Activated CD4-positive, alpha-beta memory T cell treated with anti-CD3 and anti-CD28 coated beads, Interleukin-2, amount 10 ng/mL, durations not matched to agents 7 days and 5 days (primary cell): ENCODE measurements at regions not wholly inside any gene's neighbourhood (a gene's known extent, or its start where the extent isn't known, plus 50 kb on each side); places are given as distances from the start of the nearest gene placed in this dataset.

Experiments
- CTCF ChIA-PET: fragments of 350-600 bp; sonication (Branson Sonifier 250); formaldehyde crosslinking; loops from one replicate; lab custom pipeline; 2021; ENCODE audit warnings: antibody characterized with exemption, inconsistent platforms; lab: Charles Lee
- POLR2A ChIA-PET: fragments of 350-600 bp; sonication (Branson Sonifier 250); formaldehyde crosslinking; loops from one replicate; lab custom pipeline; 2021; ENCODE audit warnings: antibody characterized with exemption; lab: Charles Lee
- DNase-seq: peaks from one replicate; pipeline ENCODE4 v3.0.0-alpha.2; 2020
- H3K27ac Mint-ChIP-seq: one replicate; pipeline ENCODE4 v1.8.0; 2021; ENCODE audit warnings: mild to moderate bottlenecking, mixed read lengths
- H3K27me3 Mint-ChIP-seq: one replicate; pipeline ENCODE4 v1.8.0; 2021; ENCODE audit warnings: mixed read lengths
- H3K36me3 Mint-ChIP-seq: one replicate; pipeline ENCODE4 v1.8.0; 2021; ENCODE audit warnings: low read depth, mixed read lengths
- H3K4me1 Mint-ChIP-seq: one replicate; pipeline ENCODE4 v1.8.0; 2021; ENCODE audit warnings: mixed read lengths
- H3K4me3 Mint-ChIP-seq: one replicate; pipeline ENCODE4 v1.8.0; 2021; ENCODE audit warnings: mild to moderate bottlenecking, mixed read lengths
- H3K9me3 Mint-ChIP-seq: one replicate; pipeline ENCODE4 v1.8.0; 2021; ENCODE audit warnings: mixed read lengths

- no peaks in the 10 kb centered on the region for H3K4me1 Mint-ChIP-seq
- DNase-seq, result no peak
- H3K4me3 Mint-ChIP-seq, result no peak overlapping the region
- H3K27ac Mint-ChIP-seq, result no peak overlapping the region
- POLR2A ChIA-PET, result no interaction called here
- no peaks in the 10 kb centered on the region for H3K27me3 Mint-ChIP-seq
- CTCF ChIA-PET, result no interaction called here
- no peaks in the 10 kb centered on the region for H3K36me3 Mint-ChIP-seq
- no peaks in the 10 kb centered on the region for H3K9me3 Mint-ChIP-seq
Measured at GRCh38 chrX:22366166-22366702, 93.5 kb downstream of the CBLL2 start.

GRCh38 chrX:22366906-22367305, 94.2 kb downstream of the CBLL2 start:
- CTCF ChIA-PET, result no interaction called here

GRCh38 chrX:22373094-22373493, 100.4 kb downstream of the CBLL2 start:
- DNase-seq, result no peak
- POLR2A ChIA-PET, result no interaction called here
- Mint-ChIP-seq H3K4me3 (no peak overlapping the region), H3K27me3 (no peaks in the 10 kb centered on the region), H3K9me3 (no peaks in the 10 kb centered on the region), H3K4me1 (no peaks in the 10 kb centered on the region), H3K36me3 (no peaks in the 10 kb centered on the region), H3K27ac (no peak overlapping the region)
- CTCF ChIA-PET, result no interaction called here

More at GRCh38 chrX:22366906-22367305, 94.2 kb downstream of the CBLL2 start:
- POLR2A ChIA-PET, result no interaction called here
- H3K4me1 Mint-ChIP-seq, result no peaks in the 10 kb centered on the region
- no peaks in the 10 kb centered on the region for H3K9me3 Mint-ChIP-seq
- no peaks in the 10 kb centered on the region for H3K36me3 Mint-ChIP-seq
- no peak overlapping the region for H3K27ac Mint-ChIP-seq
- H3K27me3 Mint-ChIP-seq, result no peaks in the 10 kb centered on the region
- H3K4me3 Mint-ChIP-seq, result no peak overlapping the region
- no peak for DNase-seq

- H3K4me3 Mint-ChIP-seq, result no peak overlapping the region
- POLR2A ChIA-PET, result no interaction called here
- H3K4me1 Mint-ChIP-seq, result no peaks in the 10 kb centered on the region
- no peaks in the 10 kb centered on the region for H3K9me3 Mint-ChIP-seq
- no peak for DNase-seq
- H3K27me3 Mint-ChIP-seq, result no peaks in the 10 kb centered on the region
- H3K27ac Mint-ChIP-seq, result no peak overlapping the region
- CTCF ChIA-PET, result no interaction called here
- no peaks in the 10 kb centered on the region for H3K36me3 Mint-ChIP-seq
Measured at GRCh38 chrX:22373766-22374165, 101.1 kb downstream of the CBLL2 start.

- H3K4me1 Mint-ChIP-seq, result no peaks in the 10 kb centered on the region
Measured at GRCh38 chrX:22376369-22376768, 103.7 kb downstream of the CBLL2 start.

GRCh38 chrX:22378296-22378695, 105.6 kb downstream of the CBLL2 start:
- H3K4me1 Mint-ChIP-seq, result no peaks in the 10 kb centered on the region
- no peak overlapping the region for H3K27ac Mint-ChIP-seq
- DNase-seq, result no peak
- POLR2A ChIA-PET, result no interaction called here
- no peaks in the 10 kb centered on the region for H3K27me3 Mint-ChIP-seq
- H3K4me3 Mint-ChIP-seq, result no peak overlapping the region
- CTCF ChIA-PET, result no interaction called here
- H3K9me3 Mint-ChIP-seq, result no peaks in the 10 kb centered on the region
- no peaks in the 10 kb centered on the region for H3K36me3 Mint-ChIP-seq

More at GRCh38 chrX:22376369-22376768, 103.7 kb downstream of the CBLL2 start:
- no peak overlapping the region for H3K27ac Mint-ChIP-seq
- POLR2A ChIA-PET, result no interaction called here
- H3K9me3 Mint-ChIP-seq, result no peaks in the 10 kb centered on the region
- H3K27me3 Mint-ChIP-seq, result no peaks in the 10 kb centered on the region
- H3K36me3 Mint-ChIP-seq, result no peaks in the 10 kb centered on the region
- CTCF ChIA-PET, result interaction anchor here (0.6 kb wide), 1 partner anchor 240 kb away, joined by 4 read pairs; no protein-coding TSS in a partner anchor
- no peak for DNase-seq
- no peak overlapping the region for H3K4me3 Mint-ChIP-seq

- ChIA-PET POLR2A (no interaction called here), CTCF (no interaction called here)
Measured at GRCh38 chrX:22383988-22384387, 111.3 kb downstream of the CBLL2 start.

GRCh38 chrX:22389556-22390179, 117.0 kb downstream of the CBLL2 start:
- H3K4me1 Mint-ChIP-seq, result no peaks in the 10 kb centered on the region
- no peaks in the 10 kb centered on the region for H3K9me3 Mint-ChIP-seq
- CTCF ChIA-PET, result no interaction called here
- H3K36me3 Mint-ChIP-seq, result no peaks in the 10 kb centered on the region
- no peak overlapping the region for H3K27ac Mint-ChIP-seq
- no peak overlapping the region for H3K4me3 Mint-ChIP-seq
- no peaks in the 10 kb centered on the region for H3K27me3 Mint-ChIP-seq
- POLR2A ChIA-PET, result no interaction called here
- no peak for DNase-seq

More at GRCh38 chrX:22383988-22384387, 111.3 kb downstream of the CBLL2 start:
- H3K27me3 Mint-ChIP-seq, result no peaks in the 10 kb centered on the region
- H3K9me3 Mint-ChIP-seq, result no peaks in the 10 kb centered on the region
- H3K36me3 Mint-ChIP-seq, result no peaks in the 10 kb centered on the region
- no peak for DNase-seq
- no peaks in the 10 kb centered on the region for H3K4me1 Mint-ChIP-seq
- H3K4me3 Mint-ChIP-seq, result no peak overlapping the region
- H3K27ac Mint-ChIP-seq, result no peak overlapping the region

- CTCF ChIA-PET, result no interaction called here
- Mint-ChIP-seq H3K4me3 (no peak overlapping the region), H3K9me3 (no peaks in the 10 kb centered on the region), H3K36me3 (no peaks in the 10 kb centered on the region), H3K27me3 (no peaks in the 10 kb centered on the region), H3K4me1 (no peaks in the 10 kb centered on the region), H3K27ac (no peak overlapping the region)
- DNase-seq, result no peak
- POLR2A ChIA-PET, result no interaction called here
Measured at GRCh38 chrX:22392133-22392948, 119.6 kb downstream of the CBLL2 start.

GRCh38 chrX:22395372-22395771, 122.7 kb downstream of the CBLL2 start:
- DNase-seq, result no peak
- Mint-ChIP-seq H3K36me3 (no peaks in the 10 kb centered on the region), H3K9me3 (no peaks in the 10 kb centered on the region), H3K27ac (no peak overlapping the region), H3K27me3 (no peaks in the 10 kb centered on the region), H3K4me3 (no peak overlapping the region), H3K4me1 (no peaks in the 10 kb centered on the region)
- ChIA-PET CTCF (no interaction called here), POLR2A (no interaction called here)

- no peaks in the 10 kb centered on the region for H3K36me3 Mint-ChIP-seq
- no peaks in the 10 kb centered on the region for H3K4me1 Mint-ChIP-seq
- no peak for DNase-seq
- no peak overlapping the region for H3K27ac Mint-ChIP-seq
- ChIA-PET POLR2A (no interaction called here), CTCF (no interaction called here)
- no peaks in the 10 kb centered on the region for H3K9me3 Mint-ChIP-seq
- no peaks in the 10 kb centered on the region for H3K27me3 Mint-ChIP-seq
- H3K4me3 Mint-ChIP-seq, result no peak overlapping the region
Measured at GRCh38 chrX:22396408-22396807, 123.7 kb downstream of the CBLL2 start.

GRCh38 chrX:22397566-22397965, 124.9 kb downstream of the CBLL2 start:
- Mint-ChIP-seq H3K36me3 (no peaks in the 10 kb centered on the region), H3K4me3 (no peak overlapping the region), H3K4me1 (no peaks in the 10 kb centered on the region), H3K27ac (no peak overlapping the region), H3K27me3 (no peaks in the 10 kb centered on the region), H3K9me3 (no peaks in the 10 kb centered on the region)
- CTCF ChIA-PET, result no interaction called here
- POLR2A ChIA-PET, result no interaction called here
- DNase-seq, result no peak

- ChIA-PET CTCF (no interaction called here), POLR2A (no interaction called here)
- no peaks in the 10 kb centered on the region for H3K4me1 Mint-ChIP-seq
- H3K36me3 Mint-ChIP-seq, result no peaks in the 10 kb centered on the region
- H3K4me3 Mint-ChIP-seq, result no peak overlapping the region
- no peak for DNase-seq
- H3K27me3 Mint-ChIP-seq, result no peaks in the 10 kb centered on the region
- H3K9me3 Mint-ChIP-seq, result no peaks in the 10 kb centered on the region
- H3K27ac Mint-ChIP-seq, result no peak overlapping the region
Measured at GRCh38 chrX:22399437-22400192, 126.9 kb downstream of the CBLL2 start.
